Adrenal gland (tissue), 5 donors: ENCODE measurements at regions not wholly inside any gene's neighbourhood (a gene's known extent, or its start where the extent isn't known, plus 50 kb on each side); places are given as distances from the start of the nearest gene placed in this dataset.
"Not testable (repeated sequence)": the region's sequence is repeated elsewhere in the genome, so short reads cannot be mapped to it uniquely, and the experiment has no call there.

ENCODE experiments used
- POLR2A ChIP-seq, 2 donors: fragments of 450-650 bp; IDR thresholded peaks; one replicate each; pipeline ENCODE4 v1.6.1; 2017; ENCODE audit warnings: antibody characterized with exemption in 2 of 2, mild to moderate bottlenecking in 2 of 2, moderate library complexity in 1 of 2
- TF ChIP-seq, protein P1 (sequence below), 6 experiments: fragments of 450-650 bp in 4 of 6; fragments of 200-600 bp in 2 of 6; sonication (generic) in 1 of 6; IDR thresholded peaks; 1 replicate in 5 of 6; 2 replicates in 1 of 6; pipeline versions ENCODE4 v1.5.1 to v1.8.0; 2016 to 2021; ENCODE audit warnings: antibody characterized with exemption in 6 of 6, mild to moderate bottlenecking in 2 of 6, moderate library complexity in 1 of 6
- donor health status: DM: no; HTN: no; CAD: no.

DNA sequence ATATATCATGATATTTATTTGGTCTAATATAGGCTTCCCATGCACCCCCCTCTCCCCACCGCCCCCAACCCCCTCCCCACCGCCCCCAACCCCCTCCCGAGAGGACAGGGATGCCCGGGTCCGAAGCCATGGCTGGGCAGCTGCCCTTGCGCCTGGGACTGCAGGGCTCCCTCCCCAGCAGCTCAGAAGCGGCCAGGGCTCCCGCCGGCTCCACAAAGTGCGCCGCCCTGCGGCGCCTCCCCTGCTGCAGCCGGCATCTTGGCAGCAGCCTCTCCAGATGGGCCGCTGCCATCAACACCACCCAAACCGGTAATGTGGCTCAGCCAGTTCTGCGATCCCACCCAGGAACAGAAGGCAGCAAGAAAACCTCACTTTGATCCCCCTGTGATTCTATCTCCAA is 389.4 kb downstream of the SPATA31A1 start:
- TF ChIP-seq, protein P1, sequence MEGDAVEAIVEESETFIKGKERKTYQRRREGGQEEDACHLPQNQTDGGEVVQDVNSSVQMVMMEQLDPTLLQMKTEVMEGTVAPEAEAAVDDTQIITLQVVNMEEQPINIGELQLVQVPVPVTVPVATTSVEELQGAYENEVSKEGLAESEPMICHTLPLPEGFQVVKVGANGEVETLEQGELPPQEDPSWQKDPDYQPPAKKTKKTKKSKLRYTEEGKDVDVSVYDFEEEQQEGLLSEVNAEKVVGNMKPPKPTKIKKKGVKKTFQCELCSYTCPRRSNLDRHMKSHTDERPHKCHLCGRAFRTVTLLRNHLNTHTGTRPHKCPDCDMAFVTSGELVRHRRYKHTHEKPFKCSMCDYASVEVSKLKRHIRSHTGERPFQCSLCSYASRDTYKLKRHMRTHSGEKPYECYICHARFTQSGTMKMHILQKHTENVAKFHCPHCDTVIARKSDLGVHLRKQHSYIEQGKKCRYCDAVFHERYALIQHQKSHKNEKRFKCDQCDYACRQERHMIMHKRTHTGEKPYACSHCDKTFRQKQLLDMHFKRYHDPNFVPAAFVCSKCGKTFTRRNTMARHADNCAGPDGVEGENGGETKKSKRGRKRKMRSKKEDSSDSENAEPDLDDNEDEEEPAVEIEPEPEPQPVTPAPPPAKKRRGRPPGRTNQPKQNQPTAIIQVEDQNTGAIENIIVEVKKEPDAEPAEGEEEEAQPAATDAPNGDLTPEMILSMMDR (IDR thresholded peaks at IDR 0.05), result not testable (repeated sequence)
- TF ChIP-seq POLR2A (IDR thresholded peaks at IDR 0.05), result not testable (repeated sequence)
